DOHH2 (cell line): ENCODE measurements at regions not wholly inside any gene's neighbourhood (a gene's known extent, or its start where the extent isn't known, plus 50 kb on each side); places are given as distances from the start of the nearest gene placed in this dataset.

Experiments used
- H3F3A ChIP-seq: fragments of 200-600 bp; sonication (generic), shearing (Covaris generic); 2 replicates; pipeline ENCODE4 v1.6.0; 2016; ENCODE audit warnings: antibody characterized with exemption, mild to moderate bottlenecking; ENCODE audit not compliant: control insufficient read depth, insufficient read depth
- H3K27ac ChIP-seq: fragments of 200-600 bp; sonication (generic); 2 replicates; pipeline ENCODE4 v1.5.1; 2014; ENCODE audit warnings: low read depth, mild to moderate bottlenecking, low read length, moderate library complexity
- H3K27me3 ChIP-seq: fragments of 200-600 bp; sonication (generic); 2 replicates; pipeline ENCODE4 v1.6.1; 2014; ENCODE audit warnings: mild to moderate bottlenecking, low read length, mixed read lengths; ENCODE audit not compliant: control insufficient read depth
- H3K36me3 ChIP-seq: fragments of 200-600 bp; sonication (generic); 2 replicates; pipeline ENCODE4 v1.6.1; 2014; ENCODE audit warnings: mild to moderate bottlenecking, low read length, moderate library complexity, mixed read lengths; ENCODE audit not compliant: control insufficient read depth
- H3K4me1 ChIP-seq: fragments of 200-600 bp; sonication (generic); 2 replicates; pipeline ENCODE4 v1.6.1; 2014; ENCODE audit warnings: mild to moderate bottlenecking, low read length, mixed read lengths; ENCODE audit not compliant: control insufficient read depth
- H3K4me2 ChIP-seq: fragments of 200-600 bp; sonication (generic); 2 replicates; pipeline ENCODE4 v1.6.0; 2014; ENCODE audit warnings: mild to moderate bottlenecking, low read length, moderate library complexity
- H3K4me3 ChIP-seq: fragments of 200-600 bp; sonication (generic); 2 replicates; pipeline ENCODE4 v1.5.1; 2014; ENCODE audit warnings: mild to moderate bottlenecking, low read length, mixed read lengths
- H3K79me2 ChIP-seq: fragments of 200-600 bp; sonication (generic); 2 replicates; pipeline ENCODE4 v1.6.1; 2014; ENCODE audit warnings: mild to moderate bottlenecking, low read length, mixed read lengths; ENCODE audit not compliant: control insufficient read depth
- H3K9me2 ChIP-seq: fragments of 200-600 bp; sonication (generic); replicated peaks from 2 replicates; pipeline ENCODE4 v1.6.1; 2014; ENCODE audit warnings: mild to moderate bottlenecking, low read length, mixed read lengths; ENCODE audit not compliant: control insufficient read depth
- H3K9me3 ChIP-seq: fragments of 200-600 bp; sonication (generic); 2 replicates; pipeline ENCODE4 v1.6.1; 2014; ENCODE audit warnings: antibody characterized with exemption, low read length, mixed read lengths; ENCODE audit not compliant: control insufficient read depth, insufficient read depth
- H4K20me1 ChIP-seq: fragments of 200-600 bp; sonication (generic); 2 replicates; pipeline ENCODE4 v1.6.0; 2014; ENCODE audit warnings: low read depth, mild to moderate bottlenecking, antibody characterized with exemption, low read length, moderate library complexity; ENCODE audit not compliant: control insufficient read depth, insufficient read depth
- EZH2phosphoT487 ChIP-seq: fragments of 200-600 bp; sonication (generic); IDR thresholded peaks from 2 replicates; pipeline ENCODE4 v1.6.1; 2017; ENCODE audit warnings: borderline replicate concordance, mild to moderate bottlenecking, antibody characterized with exemption, low read length, moderate library complexity, mixed read lengths
- TF ChIP-seq, protein P1 (sequence below): fragments of 200-600 bp; sonication (generic); IDR thresholded peaks from one replicate; pipeline ENCODE4 v1.5.1; 2014; ENCODE audit warnings: antibody characterized with exemption, mild to moderate bottlenecking, low read depth, low read length; ENCODE audit not compliant: poor library complexity, severe bottlenecking

- Histone ChIP-seq H4K20me1 (no peaks in the 10 kb centered on the region), H3K36me3 (no peaks in the 10 kb centered on the region), H3K4me1 (peaks cover 48% of the 10 kb centered on the region), H3K4me3 (no peak overlapping the region), H3K9me2 (no peaks in the 10 kb centered on the region), H3K4me2 (no peak overlapping the region), H3F3A (no peaks in the 10 kb centered on the region), H3K27me3 (no peaks in the 10 kb centered on the region), H3K79me2 (no peaks in the 10 kb centered on the region), H3K9me3 (peaks cover 5% of the 10 kb centered on the region; the same call in 1 of the 2 replicates), H3K27ac (no peak overlapping the region)
- no peak for TF ChIP-seq EZH2phosphoT487
- TF ChIP-seq, protein P1, sequence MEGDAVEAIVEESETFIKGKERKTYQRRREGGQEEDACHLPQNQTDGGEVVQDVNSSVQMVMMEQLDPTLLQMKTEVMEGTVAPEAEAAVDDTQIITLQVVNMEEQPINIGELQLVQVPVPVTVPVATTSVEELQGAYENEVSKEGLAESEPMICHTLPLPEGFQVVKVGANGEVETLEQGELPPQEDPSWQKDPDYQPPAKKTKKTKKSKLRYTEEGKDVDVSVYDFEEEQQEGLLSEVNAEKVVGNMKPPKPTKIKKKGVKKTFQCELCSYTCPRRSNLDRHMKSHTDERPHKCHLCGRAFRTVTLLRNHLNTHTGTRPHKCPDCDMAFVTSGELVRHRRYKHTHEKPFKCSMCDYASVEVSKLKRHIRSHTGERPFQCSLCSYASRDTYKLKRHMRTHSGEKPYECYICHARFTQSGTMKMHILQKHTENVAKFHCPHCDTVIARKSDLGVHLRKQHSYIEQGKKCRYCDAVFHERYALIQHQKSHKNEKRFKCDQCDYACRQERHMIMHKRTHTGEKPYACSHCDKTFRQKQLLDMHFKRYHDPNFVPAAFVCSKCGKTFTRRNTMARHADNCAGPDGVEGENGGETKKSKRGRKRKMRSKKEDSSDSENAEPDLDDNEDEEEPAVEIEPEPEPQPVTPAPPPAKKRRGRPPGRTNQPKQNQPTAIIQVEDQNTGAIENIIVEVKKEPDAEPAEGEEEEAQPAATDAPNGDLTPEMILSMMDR: no peak
These were observed 63.6 kb downstream of the EDN1 start for GRCh38 chr6:12353731-12354130.

DNA sequence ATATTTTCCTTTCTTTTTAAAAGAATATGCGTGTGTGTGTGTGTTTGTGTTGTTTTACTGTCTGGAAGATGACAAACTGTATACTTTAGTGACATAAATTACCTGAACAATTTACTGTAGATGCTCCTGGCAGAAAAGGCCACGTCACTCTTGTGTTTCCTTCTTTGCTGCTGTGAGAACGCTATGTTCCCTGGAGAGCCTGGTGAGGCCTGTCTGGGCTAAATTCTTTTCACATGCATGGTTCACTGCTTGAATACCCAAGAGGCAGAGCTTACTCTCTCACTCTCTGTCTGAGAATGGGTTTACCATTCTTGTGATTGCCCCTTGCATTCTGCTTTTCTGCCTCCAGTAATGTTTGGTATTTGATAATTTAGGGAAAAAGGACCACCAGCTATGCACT lies 64.3 kb downstream of the EDN1 start:
- H3F3A ChIP-seq: no peaks in the 10 kb centered on the region
- peaks cover 55% of the 10 kb centered on the region for H3K4me1 ChIP-seq
- peaks cover 5% of the 10 kb centered on the region; the same call in 1 of the 2 replicates for H3K9me3 ChIP-seq
- TF ChIP-seq EZH2phosphoT487: no peak
- TF ChIP-seq, protein P1: no peak
- peak overlapping the region; percentile 29 for H3K4me2 ChIP-seq
- H3K27me3 ChIP-seq: no peaks in the 10 kb centered on the region
- H3K4me3 ChIP-seq: no peak overlapping the region
- H4K20me1 ChIP-seq: no peaks in the 10 kb centered on the region
- H3K9me2 ChIP-seq: no peaks in the 10 kb centered on the region
- no peak overlapping the region for H3K27ac ChIP-seq
- H3K36me3 ChIP-seq: no peaks in the 10 kb centered on the region
- no peaks in the 10 kb centered on the region for H3K79me2 ChIP-seq

DNA sequence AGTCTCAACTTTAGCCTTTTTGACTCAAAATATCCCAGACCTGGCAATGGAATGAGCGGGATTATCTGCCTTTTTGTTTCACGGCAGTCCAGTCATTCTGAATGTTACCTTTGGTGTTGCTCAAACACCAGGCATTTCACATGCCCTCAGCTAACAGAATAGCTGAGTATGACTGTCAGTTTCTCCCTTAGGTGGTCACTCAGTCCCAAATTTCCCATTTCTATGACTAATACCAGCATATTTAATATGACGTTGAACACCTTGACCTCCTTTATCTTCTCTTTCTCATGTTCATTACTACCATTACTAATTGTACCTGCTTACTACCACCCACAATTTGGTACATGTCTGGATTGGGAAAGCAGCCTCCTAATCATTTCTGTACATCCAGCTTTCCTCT lies 65.2 kb downstream of the EDN1 start:
- no peaks in the 10 kb centered on the region for H3F3A ChIP-seq
- H3K9me3 ChIP-seq: peaks cover 5% of the 10 kb centered on the region; the same call in 1 of the 2 replicates
- H3K27me3 ChIP-seq: no peaks in the 10 kb centered on the region
- TF ChIP-seq EZH2phosphoT487: no peak
- TF ChIP-seq, protein P1: no peak
- H3K9me2 ChIP-seq: no peaks in the 10 kb centered on the region
- no peak overlapping the region; the same call in 1 of the 2 replicates for H3K4me2 ChIP-seq
- H3K4me1 ChIP-seq: peaks cover 64% of the 10 kb centered on the region
- H3K36me3 ChIP-seq: no peaks in the 10 kb centered on the region
- H3K4me3 ChIP-seq: no peak overlapping the region
- H3K79me2 ChIP-seq: no peaks in the 10 kb centered on the region
- H3K27ac ChIP-seq: no peak overlapping the region
- H4K20me1 ChIP-seq: no peaks in the 10 kb centered on the region
